ENCODE measurements at regions not wholly inside any gene's neighbourhood (a gene's known extent, or its start where the extent isn't known, plus 50 kb on each side); places are given as distances from the start of the nearest gene placed in this dataset.
"Not testable (repeated sequence)": the region's sequence is repeated elsewhere in the genome, so short reads cannot be mapped to it uniquely, and the experiment has no call there.

DNA sequence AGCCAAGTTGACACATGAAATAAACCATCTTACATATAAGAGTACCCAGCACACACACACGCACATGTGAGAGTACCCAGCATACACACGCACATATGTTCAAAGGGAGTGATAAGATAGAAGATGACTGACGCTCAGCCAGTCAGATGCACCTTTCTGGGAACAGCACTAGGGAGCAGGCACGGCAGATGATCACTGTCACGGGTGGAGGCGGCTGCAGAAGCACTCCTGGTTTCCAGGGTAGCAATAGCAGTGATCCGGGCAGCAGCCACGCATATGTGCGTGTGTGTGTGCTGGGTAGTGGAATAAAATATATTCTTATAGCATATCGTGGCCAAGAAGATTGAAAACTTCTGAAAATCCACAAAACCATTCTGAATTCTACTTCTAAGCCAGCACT is 85.8 kb upstream of the NAMPT start:
- no peak for DNase-seq (ENCODE audit: low read depth)
- TF ChIP-seq, protein P1, sequence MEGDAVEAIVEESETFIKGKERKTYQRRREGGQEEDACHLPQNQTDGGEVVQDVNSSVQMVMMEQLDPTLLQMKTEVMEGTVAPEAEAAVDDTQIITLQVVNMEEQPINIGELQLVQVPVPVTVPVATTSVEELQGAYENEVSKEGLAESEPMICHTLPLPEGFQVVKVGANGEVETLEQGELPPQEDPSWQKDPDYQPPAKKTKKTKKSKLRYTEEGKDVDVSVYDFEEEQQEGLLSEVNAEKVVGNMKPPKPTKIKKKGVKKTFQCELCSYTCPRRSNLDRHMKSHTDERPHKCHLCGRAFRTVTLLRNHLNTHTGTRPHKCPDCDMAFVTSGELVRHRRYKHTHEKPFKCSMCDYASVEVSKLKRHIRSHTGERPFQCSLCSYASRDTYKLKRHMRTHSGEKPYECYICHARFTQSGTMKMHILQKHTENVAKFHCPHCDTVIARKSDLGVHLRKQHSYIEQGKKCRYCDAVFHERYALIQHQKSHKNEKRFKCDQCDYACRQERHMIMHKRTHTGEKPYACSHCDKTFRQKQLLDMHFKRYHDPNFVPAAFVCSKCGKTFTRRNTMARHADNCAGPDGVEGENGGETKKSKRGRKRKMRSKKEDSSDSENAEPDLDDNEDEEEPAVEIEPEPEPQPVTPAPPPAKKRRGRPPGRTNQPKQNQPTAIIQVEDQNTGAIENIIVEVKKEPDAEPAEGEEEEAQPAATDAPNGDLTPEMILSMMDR (IDR thresholded peaks at IDR 0.05; ENCODE audit: control insufficient read depth, extremely low read depth, insufficient read depth): no peak
- no peak overlapping the region for H3K4me3 ChIP-seq (ENCODE audit: low read depth, low read length)

DNA sequence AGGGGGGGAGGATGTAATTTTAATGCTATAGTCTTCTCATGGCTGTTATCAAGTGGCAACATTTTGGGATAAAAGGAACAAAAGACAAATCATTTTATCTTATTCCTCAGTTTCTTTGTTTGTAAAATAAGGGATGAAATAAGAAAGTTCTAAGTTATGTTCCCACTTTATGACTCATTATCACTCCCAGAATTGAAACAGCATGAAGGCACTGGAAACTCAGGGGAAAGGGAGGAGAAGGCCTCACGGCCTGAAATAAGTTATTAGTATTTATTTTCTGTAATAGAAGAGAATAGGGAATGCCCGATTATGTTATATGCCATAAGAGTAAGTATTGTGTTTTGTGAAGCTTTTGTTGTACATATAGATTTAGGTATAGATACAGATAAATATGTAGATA is 85.0 kb upstream of the NAMPT start:
- DNase-seq (ENCODE audit: low read depth): no peak
- TF ChIP-seq, protein P1 (IDR thresholded peaks at IDR 0.05; ENCODE audit: control insufficient read depth, extremely low read depth, insufficient read depth): no peak
- H3K4me3 ChIP-seq (ENCODE audit: low read depth, low read length): no peak overlapping the region

DNA sequence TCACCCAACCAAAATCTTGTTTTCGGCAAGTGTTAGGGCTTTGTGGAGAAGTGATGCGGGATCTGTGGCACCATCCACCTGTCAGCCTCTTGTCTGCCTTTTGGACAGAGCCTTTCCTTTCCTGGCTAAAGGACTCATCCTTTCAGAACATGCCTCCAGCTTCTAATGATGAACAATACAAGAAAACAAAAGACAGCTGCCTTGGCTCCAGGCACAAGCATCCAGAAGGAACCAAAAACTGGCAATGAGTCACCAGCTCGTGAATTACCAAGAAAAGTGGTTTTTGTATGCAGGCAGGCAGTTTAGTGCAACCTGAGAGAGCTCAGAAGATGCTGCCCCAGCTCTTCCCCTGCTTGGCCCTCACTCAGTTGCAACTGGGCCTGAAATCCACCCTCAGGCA is 84.6 kb upstream of the NAMPT start:
- no peak overlapping the region for H3K4me3 ChIP-seq (ENCODE audit: low read depth, low read length)
- DNase-seq (ENCODE audit: low read depth): no peak
- TF ChIP-seq, protein P1 (IDR thresholded peaks at IDR 0.05; ENCODE audit: control insufficient read depth, extremely low read depth, insufficient read depth): no peak

DNA sequence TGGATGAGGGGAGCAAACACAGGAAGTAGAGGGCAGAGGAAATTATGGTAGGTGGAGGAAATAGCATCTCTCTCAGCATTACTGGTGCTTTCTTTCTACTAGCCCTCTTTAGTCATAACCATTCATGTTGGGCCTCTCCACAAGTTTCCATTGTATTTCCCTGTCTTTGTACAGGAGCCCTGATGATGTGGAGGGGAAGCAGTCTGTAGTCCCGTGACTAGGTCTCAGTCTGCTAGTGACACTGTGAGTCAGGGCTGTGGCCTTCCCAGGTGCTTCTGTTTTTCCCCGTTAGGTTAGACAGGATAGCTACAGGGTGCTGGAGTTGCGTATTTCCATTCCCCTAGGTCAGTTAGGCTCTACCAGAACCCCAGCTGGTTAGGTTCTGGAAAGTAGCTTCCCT is 82.9 kb upstream of the NAMPT start:
- H3K4me3 ChIP-seq (ENCODE audit: low read depth, low read length): no peak overlapping the region
- DNase-seq (ENCODE audit: low read depth): no peak
- TF ChIP-seq, protein P1 (IDR thresholded peaks at IDR 0.05; ENCODE audit: control insufficient read depth, extremely low read depth, insufficient read depth): no peak

DNA sequence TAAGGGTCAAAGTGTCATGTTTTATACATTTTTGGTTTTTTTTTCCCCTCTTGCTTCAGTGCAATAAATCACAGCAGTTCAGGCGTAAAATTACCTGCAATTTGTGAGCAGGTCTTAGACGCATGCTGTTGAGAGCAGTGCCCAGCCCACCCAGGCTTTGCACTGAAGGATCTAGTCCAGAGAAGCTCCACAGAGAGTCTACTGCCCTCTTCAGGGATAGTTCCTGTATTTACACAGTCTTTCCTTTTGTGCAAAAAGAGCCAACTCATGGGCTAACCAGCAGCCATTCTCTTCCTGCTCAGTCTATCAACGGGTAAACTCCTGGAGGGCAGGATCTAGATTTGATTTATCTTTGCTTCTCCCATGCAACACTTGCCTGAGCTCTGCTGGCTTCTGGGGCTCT is 82.2 kb upstream of the NAMPT start:
- TF ChIP-seq, protein P1 (IDR thresholded peaks at IDR 0.05; ENCODE audit: control insufficient read depth, extremely low read depth, insufficient read depth): no peak
- H3K4me3 ChIP-seq (ENCODE audit: low read depth, low read length): no peak overlapping the region
- DNase-seq (ENCODE audit: low read depth): no peak

DNA sequence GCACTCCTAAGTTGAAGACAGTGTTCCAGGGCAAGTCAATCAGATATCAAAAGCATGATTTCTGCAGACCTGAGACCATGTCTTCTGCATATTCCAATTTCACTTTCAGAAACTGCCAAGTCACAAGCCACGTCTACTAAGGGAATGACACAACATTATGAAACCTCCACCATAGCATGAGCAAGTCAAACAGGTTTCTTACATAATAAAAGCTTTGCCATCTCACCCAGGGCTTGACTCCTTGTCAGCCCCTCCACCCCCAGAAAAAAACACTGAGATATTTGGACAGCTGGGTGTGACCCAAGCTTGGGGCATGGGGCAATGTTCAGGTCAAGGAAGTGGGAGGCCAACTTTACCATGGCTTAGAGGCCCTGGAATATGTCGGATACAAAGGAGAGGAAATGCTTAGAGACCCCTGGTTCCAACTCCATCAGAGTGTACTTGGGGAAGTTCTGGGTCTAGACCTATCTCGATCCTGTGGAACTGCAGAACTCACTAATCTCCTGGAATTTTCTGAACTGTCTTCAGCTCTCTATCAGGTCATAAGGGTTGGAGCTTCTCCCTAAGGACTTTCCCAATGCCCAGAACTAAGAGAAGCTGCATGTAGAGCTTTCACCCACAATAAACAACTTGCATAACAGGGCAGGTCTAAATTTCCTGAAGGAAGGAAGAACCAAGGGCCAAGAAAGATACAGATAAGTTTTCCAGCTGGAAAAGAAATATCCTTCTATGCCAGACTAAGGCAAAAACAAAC is 80.6 kb upstream of the NAMPT start:
- DNase-seq (ENCODE audit: low read depth): no peak
- H3K4me3 ChIP-seq (ENCODE audit: low read depth, low read length): no peak overlapping the region
- TF ChIP-seq, protein P1 (IDR thresholded peaks at IDR 0.05; ENCODE audit: control insufficient read depth, extremely low read depth, insufficient read depth): no peak

DNA sequence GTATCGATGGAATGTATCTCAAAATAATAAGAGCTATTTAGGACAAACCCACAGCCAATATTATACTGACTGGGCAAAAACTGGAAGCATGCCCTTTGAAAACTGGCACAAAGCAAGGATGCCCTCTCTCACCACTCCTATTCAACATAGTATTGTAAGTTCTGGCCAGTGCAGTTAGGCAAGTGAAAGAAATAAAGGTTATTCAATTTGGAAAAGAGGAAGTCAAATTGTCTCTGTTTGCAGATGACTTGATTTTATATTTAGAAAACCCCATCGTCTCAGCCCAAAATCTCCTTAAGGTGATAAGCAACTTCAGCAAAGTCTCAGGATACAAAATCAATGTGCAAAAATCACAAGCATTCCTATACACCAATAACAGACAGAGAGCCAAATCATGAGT is 77.7 kb upstream of the NAMPT start:
- DNase-seq (ENCODE audit: low read depth); H3K4me3 ChIP-seq (ENCODE audit: low read depth, low read length): not testable (repeated sequence)

All from LNCaP clone FGC (cell line).